Esophagus squamous epithelium (tissue), 4 donors: ENCODE measurements at regions not wholly inside any gene's neighbourhood (a gene's known extent, or its start where the extent isn't known, plus 50 kb on each side); places are given as distances from the start of the nearest gene placed in this dataset.

Experiments used
- POLR2A ChIP-seq, 4 donors: fragments of 450-650 bp; IDR thresholded peaks; one replicate each; pipeline ENCODE4 v1.6.1; 2017; ENCODE audit warnings: antibody characterized with exemption in 4 of 4, mild to moderate bottlenecking in 4 of 4, moderate library complexity in 3 of 4
- TF ChIP-seq, protein P1 (sequence below), 6 experiments: fragments of 450-650 bp in 4 of 6; fragments of 200-600 bp in 2 of 6; sonication (generic) in 2 of 6; IDR thresholded peaks; one replicate each; pipeline ENCODE4 v1.5.1; 2016 to 2019; ENCODE audit warnings: antibody characterized with exemption in 6 of 6, mild to moderate bottlenecking in 4 of 6, moderate library complexity in 4 of 6

GRCh38 chr1:200288226-200288625, 121.6 kb downstream of the ZNF281 start:
- TF ChIP-seq, protein P1, sequence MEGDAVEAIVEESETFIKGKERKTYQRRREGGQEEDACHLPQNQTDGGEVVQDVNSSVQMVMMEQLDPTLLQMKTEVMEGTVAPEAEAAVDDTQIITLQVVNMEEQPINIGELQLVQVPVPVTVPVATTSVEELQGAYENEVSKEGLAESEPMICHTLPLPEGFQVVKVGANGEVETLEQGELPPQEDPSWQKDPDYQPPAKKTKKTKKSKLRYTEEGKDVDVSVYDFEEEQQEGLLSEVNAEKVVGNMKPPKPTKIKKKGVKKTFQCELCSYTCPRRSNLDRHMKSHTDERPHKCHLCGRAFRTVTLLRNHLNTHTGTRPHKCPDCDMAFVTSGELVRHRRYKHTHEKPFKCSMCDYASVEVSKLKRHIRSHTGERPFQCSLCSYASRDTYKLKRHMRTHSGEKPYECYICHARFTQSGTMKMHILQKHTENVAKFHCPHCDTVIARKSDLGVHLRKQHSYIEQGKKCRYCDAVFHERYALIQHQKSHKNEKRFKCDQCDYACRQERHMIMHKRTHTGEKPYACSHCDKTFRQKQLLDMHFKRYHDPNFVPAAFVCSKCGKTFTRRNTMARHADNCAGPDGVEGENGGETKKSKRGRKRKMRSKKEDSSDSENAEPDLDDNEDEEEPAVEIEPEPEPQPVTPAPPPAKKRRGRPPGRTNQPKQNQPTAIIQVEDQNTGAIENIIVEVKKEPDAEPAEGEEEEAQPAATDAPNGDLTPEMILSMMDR (IDR thresholded peaks at IDR 0.05) = no peak
- no peak for TF ChIP-seq POLR2A (IDR thresholded peaks at IDR 0.05)
